ENCODE measurements at regions not wholly inside any gene's neighbourhood (a gene's known extent, or its start where the extent isn't known, plus 50 kb on each side); places are given as distances from the start of the nearest gene placed in this dataset.

GRCh38 chr2:57908736-57909161 lies 137.9 kb upstream of the VRK2 start:
- Mint-ChIP-seq H3K36me3 (ENCODE audit: low read depth) (no peaks in the 10 kb centered on the region), H3K9me3 (no peaks in the 10 kb centered on the region), H3K27ac (no peak overlapping the region), H3K4me3 (no peak overlapping the region), H3K4me1 (ENCODE audit: low read depth) (peaks cover 6% of the 10 kb centered on the region; the same call in 1 of the 2 replicates), H3K27me3 (ENCODE audit: insufficient read depth) (no peaks in the 10 kb centered on the region)
- no peak for TF ChIP-seq CTCF (IDR thresholded peaks at IDR 0.05)
- no peak for DNase-seq

- Mint-ChIP-seq H3K4me3 (no peak overlapping the region), H3K36me3 (ENCODE audit: low read depth) (no peaks in the 10 kb centered on the region), H3K4me1 (ENCODE audit: low read depth) (peaks cover 6% of the 10 kb centered on the region; the same call in 1 of the 2 replicates), H3K9me3 (no peaks in the 10 kb centered on the region), H3K27me3 (ENCODE audit: insufficient read depth) (no peaks in the 10 kb centered on the region; the same call in 1 of the 2 replicates), H3K27ac (no peak overlapping the region)
- DNase-seq: no peak
- no peak for TF ChIP-seq CTCF (IDR thresholded peaks at IDR 0.05)
These were observed 128.5 kb upstream of the VRK2 start for GRCh38 chr2:57918126-57918525.

GRCh38 chr2:57920342-57920939 lies 126.2 kb upstream of the VRK2 start:
- H3K36me3 Mint-ChIP-seq (ENCODE audit: low read depth): no peaks in the 10 kb centered on the region
- H3K4me1 Mint-ChIP-seq (ENCODE audit: low read depth): peaks cover 13% of the 10 kb centered on the region; the same call in 1 of the 2 replicates
- no peaks in the 10 kb centered on the region for H3K9me3 Mint-ChIP-seq
- TF ChIP-seq CTCF (IDR thresholded peaks at IDR 0.05): no peak
- no peak for DNase-seq
- no peaks in the 10 kb centered on the region for H3K27me3 Mint-ChIP-seq (ENCODE audit: insufficient read depth)
- no peak overlapping the region for H3K4me3 Mint-ChIP-seq
- no peak overlapping the region for H3K27ac Mint-ChIP-seq

GRCh38 chr2:57934659-57935058 lies 111.9 kb upstream of the VRK2 start:
- Mint-ChIP-seq H3K9me3 (peaks cover 33% of the 10 kb centered on the region), H3K27ac (no peak overlapping the region), H3K4me1 (ENCODE audit: low read depth) (peaks cover 5% of the 10 kb centered on the region; the same call in 1 of the 2 replicates), H3K27me3 (ENCODE audit: insufficient read depth) (peaks cover 5% of the 10 kb centered on the region; the same call in 1 of the 2 replicates), H3K36me3 (ENCODE audit: low read depth) (peaks cover 19% of the 10 kb centered on the region), H3K4me3 (no peak overlapping the region)
- no peak for DNase-seq
- TF ChIP-seq CTCF (IDR thresholded peaks at IDR 0.05): no peak

- no peak overlapping the region for H3K27ac Mint-ChIP-seq
- peak; percentile 20 for DNase-seq
- H3K4me3 Mint-ChIP-seq: no peak overlapping the region
- peaks cover 19% of the 10 kb centered on the region for H3K36me3 Mint-ChIP-seq (ENCODE audit: low read depth)
- H3K27me3 Mint-ChIP-seq (ENCODE audit: insufficient read depth): peaks cover 5% of the 10 kb centered on the region; the same call in 1 of the 2 replicates
- peaks cover 33% of the 10 kb centered on the region for H3K9me3 Mint-ChIP-seq
- no peak for TF ChIP-seq CTCF (IDR thresholded peaks at IDR 0.05)
- H3K4me1 Mint-ChIP-seq (ENCODE audit: low read depth): peaks cover 5% of the 10 kb centered on the region; the same call in 1 of the 2 replicates
These were observed 110.4 kb upstream of the VRK2 start for GRCh38 chr2:57936216-57936615.

Data from HFFc6 (cell line).